GM10266 (cell line): ENCODE measurements at regions not wholly inside any gene's neighbourhood (a gene's known extent, or its start where the extent isn't known, plus 50 kb on each side); places are given as distances from the start of the nearest gene placed in this dataset.

Source experiments
- DNase-seq: peaks from one replicate; pipeline ENCODE4 v3.0.0; 2012; ENCODE audit errors: extremely low spot score
- CTCF ChIP-seq: IDR thresholded peaks from 2 replicates; pipeline ENCODE4 v1.5.1; 2012; ENCODE audit warnings: mild to moderate bottlenecking, low read depth; ENCODE audit not compliant: control insufficient read depth, insufficient read depth; ENCODE audit errors: missing control alignments

- no peak for DNase-seq
Observed at GRCh38 chr1:5648410-5649165, 343.6 kb downstream of the NPHP4 start.

GRCh38 chr1:5647234-5647633 lies 345.0 kb downstream of the NPHP4 start:
- no peak for DNase-seq
- TF ChIP-seq CTCF, result no peak

More at GRCh38 chr1:5648410-5649165, 343.6 kb downstream of the NPHP4 start:
- TF ChIP-seq CTCF, result no peak

GRCh38 chr1:5646486-5647149 lies 345.6 kb downstream of the NPHP4 start:
- DNase-seq, result no peak
- TF ChIP-seq CTCF, result no peak

- TF ChIP-seq CTCF, result no peak
- no peak for DNase-seq
Observed at GRCh38 chr1:5645929-5646328, 346.3 kb downstream of the NPHP4 start.

GRCh38 chr1:5645135-5645399 lies 347.2 kb downstream of the NPHP4 start:
- no peak for TF ChIP-seq CTCF

GRCh38 chr1:5644281-5645134 lies 347.7 kb downstream of the NPHP4 start:
- DNase-seq, result no peak
- TF ChIP-seq CTCF, result no peak

More at GRCh38 chr1:5645135-5645399, 347.2 kb downstream of the NPHP4 start:
- DNase-seq, result no peak
